ENCODE measurements at regions not wholly inside any gene's neighbourhood (a gene's known extent, or its start where the extent isn't known, plus 50 kb on each side); places are given as distances from the start of the nearest gene placed in this dataset.

- peak; percentile 75 to 91 (median 87) for TF ChIP-seq CTCF (IDR thresholded peaks at IDR 0.05)
- TF ChIP-seq EP300 (IDR thresholded peaks at IDR 0.05): no peak
- no peak for TF ChIP-seq POLR2A (IDR thresholded peaks at IDR 0.05)
Observed at GRCh38 chr12:98397323-98398105, 117.9 kb upstream of the TMPO start.

Measured in tibial nerve (tissue), 4 donors.